BE2C (cell line): ENCODE measurements at regions not wholly inside any gene's neighbourhood (a gene's known extent, or its start where the extent isn't known, plus 50 kb on each side); places are given as distances from the start of the nearest gene placed in this dataset.
"Not testable (repeated sequence)": the region's sequence is repeated elsewhere in the genome, so short reads cannot be mapped to it uniquely, and the experiment has no call there.

Experiments
- DNase-seq: peaks from one replicate; pipeline ENCODE4 v3.0.0-alpha.2; 2020
- H3K27me3 ChIP-seq: fragments of 250-450 bp; sonication (Bioruptor Pico); 2 replicates; pipeline ENCODE4 v1.5.1; 2020; ENCODE audit warnings: mild to moderate bottlenecking
- H3K36me3 ChIP-seq: fragments of 250-450 bp; sonication (Bioruptor Pico); 2 replicates; pipeline ENCODE4 v1.5.1; 2020; ENCODE audit warnings: mild to moderate bottlenecking
- H3K4me1 ChIP-seq: fragments of 250-450 bp; sonication (Bioruptor Pico); 2 replicates; pipeline ENCODE4 v1.5.1; 2020
- H3K4me3 ChIP-seq: 2 replicates; pipeline ENCODE4 v1.5.1; 2011; ENCODE audit warnings: low read depth, low read length
- H3K9me3 ChIP-seq: fragments of 250-450 bp; sonication (Bioruptor Pico); 2 replicates; pipeline ENCODE4 v1.5.1; 2020
- CTCF ChIP-seq: IDR thresholded peaks from 2 replicates; pipeline ENCODE4 v1.5.1; 2012; ENCODE audit warnings: mild to moderate bottlenecking, low read depth, low read length

- DNase-seq, H3K4me1 ChIP-seq, H3K4me3 ChIP-seq, H3K36me3 ChIP-seq, H3K9me3 ChIP-seq, H3K27me3 ChIP-seq: not testable (repeated sequence)
- TF ChIP-seq CTCF = 0 out of 2 replicates have a peak, but pooled peaks have one; percentile 4
Measured at GRCh38 chr2:111454404-111454803, 333.7 kb downstream of the BCL2L11 start.

- H3K4me1 ChIP-seq, H3K27me3 ChIP-seq, H3K9me3 ChIP-seq, DNase-seq, H3K36me3 ChIP-seq, H3K4me3 ChIP-seq: not testable (repeated sequence)
Measured at GRCh38 chr2:111455016-111456015, 334.6 kb downstream of the BCL2L11 start.

DNA sequence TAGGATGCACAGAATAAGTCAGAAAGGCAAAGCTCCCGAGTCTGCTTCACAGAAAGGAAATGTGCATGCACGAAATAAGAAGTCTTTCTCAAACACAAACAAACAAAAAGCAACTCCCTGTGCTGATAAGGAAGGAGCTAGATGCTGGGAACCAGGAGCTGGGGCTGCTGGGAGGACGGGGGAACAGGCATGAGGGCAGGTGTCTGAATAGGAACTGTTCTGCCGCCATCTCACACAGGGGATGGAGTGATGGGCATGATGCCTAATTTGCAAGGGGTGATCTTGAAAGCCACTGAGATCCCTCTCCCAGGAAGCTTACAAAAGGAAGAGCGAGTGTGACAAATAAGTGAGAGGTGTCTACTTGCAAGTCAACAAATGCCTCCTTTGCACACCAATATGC, 336.5 kb downstream of the BCL2L11 start:
- not testable (repeated sequence) for H3K27me3 ChIP-seq, DNase-seq, H3K4me3 ChIP-seq, H3K4me1 ChIP-seq, H3K36me3 ChIP-seq, H3K9me3 ChIP-seq

GRCh38 chr2:111460901-111461300, 340.2 kb downstream of the BCL2L11 start:
- not testable (repeated sequence) for H3K4me3 ChIP-seq, H3K4me1 ChIP-seq, H3K36me3 ChIP-seq, H3K27me3 ChIP-seq, DNase-seq, H3K9me3 ChIP-seq

GRCh38 chr2:111461831-111462230, 341.1 kb downstream of the BCL2L11 start:
- not testable (repeated sequence) for H3K36me3 ChIP-seq

GRCh38 chr2:111462572-111462971, 341.9 kb downstream of the BCL2L11 start:
- H3K27me3 ChIP-seq, H3K36me3 ChIP-seq, H3K4me1 ChIP-seq, H3K9me3 ChIP-seq, DNase-seq, H3K4me3 ChIP-seq: not testable (repeated sequence)

More at GRCh38 chr2:111461831-111462230, 341.1 kb downstream of the BCL2L11 start:
- H3K27me3 ChIP-seq, H3K9me3 ChIP-seq, DNase-seq, H3K4me1 ChIP-seq, H3K4me3 ChIP-seq: not testable (repeated sequence)

DNA sequence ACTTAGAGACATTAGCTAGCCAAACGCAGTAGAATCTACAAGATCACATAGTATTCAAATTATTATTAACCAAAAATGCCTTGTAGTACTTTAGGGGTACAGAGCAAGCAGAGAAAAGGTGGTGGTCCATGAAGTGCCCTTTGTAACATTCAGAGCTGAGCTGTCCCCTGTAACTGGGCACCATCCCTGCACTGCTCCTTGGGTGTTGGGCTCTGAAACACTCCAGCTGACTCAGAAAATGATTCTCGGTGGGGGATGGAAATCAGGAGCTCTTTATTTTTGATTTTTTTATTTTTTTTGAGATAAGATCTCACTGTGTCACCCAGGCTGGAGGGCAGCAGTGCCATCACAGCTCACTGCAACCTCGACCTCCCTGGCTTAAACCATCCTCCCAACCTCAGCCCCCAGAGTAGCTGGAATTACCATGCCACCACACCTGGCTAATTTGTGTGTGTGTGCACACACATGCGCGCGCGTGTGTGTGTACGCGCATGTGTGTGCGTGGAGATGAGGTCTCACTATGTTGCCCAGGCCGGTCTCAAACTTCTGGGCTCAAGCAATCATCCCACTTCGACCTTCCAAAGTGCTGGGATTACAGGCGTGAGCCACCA, 342.6 kb downstream of the BCL2L11 start:
- H3K4me1 ChIP-seq, H3K4me3 ChIP-seq, DNase-seq, H3K27me3 ChIP-seq, H3K36me3 ChIP-seq, H3K9me3 ChIP-seq: not testable (repeated sequence)

DNA sequence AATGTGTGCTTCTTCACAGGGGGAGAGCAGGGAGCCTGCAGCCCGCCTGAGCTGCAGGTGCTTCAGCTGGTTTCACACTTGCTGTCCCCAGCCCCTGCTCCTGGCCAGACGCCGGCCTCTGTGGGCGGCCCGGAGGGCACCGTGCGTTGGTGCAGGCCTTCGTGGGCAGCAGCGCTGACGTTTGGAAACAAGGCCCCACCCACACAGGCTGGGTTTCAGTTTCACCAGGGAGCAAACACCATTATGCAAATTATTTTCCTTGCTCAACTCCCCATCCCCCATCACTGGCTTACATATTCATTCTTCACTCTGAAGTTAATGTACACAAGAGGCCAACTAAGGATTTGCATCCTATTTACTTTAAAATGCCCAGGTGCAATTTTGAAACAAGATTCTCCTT, 343.2 kb downstream of the BCL2L11 start:
- H3K27me3 ChIP-seq, H3K9me3 ChIP-seq, H3K36me3 ChIP-seq, H3K4me1 ChIP-seq, H3K4me3 ChIP-seq: not testable (repeated sequence)
- peak; percentile 14 for DNase-seq

DNA sequence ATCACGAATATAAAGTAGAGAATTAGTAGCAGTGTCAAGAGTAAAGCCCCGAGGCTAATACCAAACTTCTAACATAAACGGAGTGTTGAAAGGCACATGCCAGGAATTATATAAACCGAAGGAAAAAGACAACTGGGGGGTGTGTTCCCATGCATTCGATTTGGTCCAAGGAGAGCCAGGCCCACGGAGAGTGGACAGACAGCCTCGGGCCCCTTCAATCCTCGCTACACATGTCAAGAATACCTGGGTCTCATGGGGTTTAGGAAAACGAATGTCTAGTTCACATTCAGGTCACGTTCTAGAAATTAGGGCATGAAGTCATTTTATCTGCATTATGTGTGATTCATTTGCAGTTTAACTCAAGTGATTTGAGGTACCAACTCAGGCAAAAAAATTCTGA, 343.7 kb downstream of the BCL2L11 start:
- H3K4me3 ChIP-seq, H3K4me1 ChIP-seq, DNase-seq, H3K9me3 ChIP-seq, H3K27me3 ChIP-seq, H3K36me3 ChIP-seq: not testable (repeated sequence)

- not testable (repeated sequence) for H3K27me3 ChIP-seq, H3K4me1 ChIP-seq, H3K9me3 ChIP-seq, H3K4me3 ChIP-seq, DNase-seq, H3K36me3 ChIP-seq
Measured at GRCh38 chr2:111465521-111465920, 344.8 kb downstream of the BCL2L11 start.

DNA sequence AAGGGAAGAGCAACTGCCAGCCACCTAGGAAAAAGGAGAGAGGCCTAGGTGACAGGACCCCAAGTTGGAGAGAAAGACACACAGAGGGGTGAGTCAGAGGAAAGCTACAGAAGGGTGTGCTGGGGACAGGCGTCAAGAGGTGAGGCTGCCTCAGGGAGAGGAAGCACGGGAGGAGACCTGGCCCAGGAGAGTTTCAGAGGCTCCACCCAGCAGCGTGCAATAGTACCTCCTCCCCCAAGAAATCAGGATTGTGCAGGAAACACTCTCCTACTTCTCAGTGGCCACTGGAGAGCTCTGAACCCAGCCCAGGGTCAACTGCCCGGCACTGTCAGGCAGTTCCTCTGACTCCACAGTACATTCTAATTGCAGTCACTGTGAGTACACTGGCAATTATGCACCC, 346.0 kb downstream of the BCL2L11 start:
- H3K36me3 ChIP-seq, H3K4me1 ChIP-seq, DNase-seq, H3K4me3 ChIP-seq, H3K27me3 ChIP-seq, H3K9me3 ChIP-seq: not testable (repeated sequence)

GRCh38 chr2:111470924-111471323, 350.2 kb downstream of the BCL2L11 start:
- not testable (repeated sequence) for H3K9me3 ChIP-seq, H3K4me3 ChIP-seq, H3K27me3 ChIP-seq, H3K36me3 ChIP-seq, DNase-seq, H3K4me1 ChIP-seq

- H3K36me3 ChIP-seq, H3K4me1 ChIP-seq, DNase-seq, H3K4me3 ChIP-seq, H3K9me3 ChIP-seq, H3K27me3 ChIP-seq: not testable (repeated sequence)
Measured at GRCh38 chr2:111471791-111472530, 351.2 kb downstream of the BCL2L11 start.

DNA sequence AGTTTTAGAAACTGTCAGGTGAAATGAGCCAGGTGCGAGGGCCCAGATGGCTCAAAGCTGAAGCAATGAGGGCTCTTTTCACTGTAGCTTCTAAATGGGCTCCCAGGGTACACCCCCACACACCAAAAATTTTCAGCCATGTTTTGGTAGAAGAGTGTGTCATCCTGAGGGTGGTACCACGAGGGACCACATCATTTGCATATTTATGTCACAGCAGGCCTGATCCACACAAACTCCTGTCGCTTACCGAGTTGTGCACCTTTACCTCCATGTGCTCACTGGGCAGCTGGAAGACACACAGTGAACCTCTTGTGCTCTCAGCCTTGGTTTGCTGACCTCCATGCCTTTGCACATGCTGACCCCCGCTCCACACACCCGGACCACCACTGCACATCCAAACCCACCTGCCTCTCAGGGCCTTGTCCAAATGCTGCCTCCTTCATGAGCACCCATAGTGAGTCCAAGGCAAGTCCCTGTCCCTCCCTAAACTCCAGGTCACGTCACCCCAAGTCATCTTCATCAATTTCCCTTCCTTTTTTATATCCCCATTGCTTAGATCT, 352.2 kb downstream of the BCL2L11 start:
- H3K27me3 ChIP-seq, DNase-seq, H3K4me3 ChIP-seq, H3K9me3 ChIP-seq, H3K36me3 ChIP-seq, H3K4me1 ChIP-seq: not testable (repeated sequence)
